Spleen (tissue), 7 donors: ENCODE measurements at regions not wholly inside any gene's neighbourhood (a gene's known extent, or its start where the extent isn't known, plus 50 kb on each side); places are given as distances from the start of the nearest gene placed in this dataset.

Experiments used
- CTCF ChIP-seq, 11 experiments: fragments of 200-600 bp in 7 of 11; fragments of 450-650 bp in 4 of 11; sonication (generic) in 4 of 11; IDR thresholded peaks in 8 of 11; conservative IDR thresholded peaks in 3 of 11; 1 replicate in 7 of 11; 2 replicates in 4 of 11; pipeline versions ENCODE4 v1.4.0 to v1.8.0; 2016 to 2021; ENCODE audit warnings: antibody characterized with exemption in 11 of 11, inconsistent platforms in 4 of 11, mild to moderate bottlenecking in 1 of 11
- POLR2A ChIP-seq, 3 donors: fragments of 450-650 bp; IDR thresholded peaks; one replicate each; pipeline ENCODE4 v1.5.1; 2017; ENCODE audit warnings: antibody characterized with exemption in 3 of 3, mild to moderate bottlenecking in 1 of 3
- POLR2AphosphoS5 ChIP-seq, 3 donors: sonication (generic); formaldehyde crosslinking; IDR thresholded peaks; one replicate each; pipeline ENCODE4 v1.5.1; 2017; ENCODE audit warnings: antibody characterized with exemption in 3 of 3
- donor health status: DM: no; HTN: no; CAD: no; lungs with moderate emphysema.
- donor health status: DM: no; HTN: no; CAD: no.
- donor health status: DM: no; HTN: no; CAD: no.

GRCh38 chr20:43285170-43285569, 95.5 kb upstream of the PTPRT start:
- no peak for TF ChIP-seq CTCF (IDR thresholded peaks at IDR 0.05 in 8 of 11, conservative IDR thresholded peaks at IDR 0.05 in 3 of 11)
- no peak for TF ChIP-seq POLR2A (IDR thresholded peaks at IDR 0.05)
- no peak for TF ChIP-seq POLR2AphosphoS5 (IDR thresholded peaks at IDR 0.05)
